Stimulated activated CD4-positive, alpha-beta T cell treated with anti-CD3 and anti-CD28 coated beads, Interleukin-2, amount 100 ng/mL, for 24 hours (primary cell): ENCODE measurements at regions not wholly inside any gene's neighbourhood (a gene's known extent, or its start where the extent isn't known, plus 50 kb on each side); places are given as distances from the start of the nearest gene placed in this dataset.
"Not testable (repeated sequence)": the region's sequence is repeated elsewhere in the genome, so short reads cannot be mapped to it uniquely, and the experiment has no call there.

Experiments used
- DNase-seq, 2 donors: peaks; one replicate each; pipeline ENCODE4 v3.0.0-alpha.2; 2020

- no peak for DNase-seq
Measured at GRCh38 chr18:59800897-59801296, 98.9 kb upstream of the PMAIP1 start.

- no peak for DNase-seq
Measured at GRCh38 chr18:59799383-59800015, 100.3 kb upstream of the PMAIP1 start.

DNA sequence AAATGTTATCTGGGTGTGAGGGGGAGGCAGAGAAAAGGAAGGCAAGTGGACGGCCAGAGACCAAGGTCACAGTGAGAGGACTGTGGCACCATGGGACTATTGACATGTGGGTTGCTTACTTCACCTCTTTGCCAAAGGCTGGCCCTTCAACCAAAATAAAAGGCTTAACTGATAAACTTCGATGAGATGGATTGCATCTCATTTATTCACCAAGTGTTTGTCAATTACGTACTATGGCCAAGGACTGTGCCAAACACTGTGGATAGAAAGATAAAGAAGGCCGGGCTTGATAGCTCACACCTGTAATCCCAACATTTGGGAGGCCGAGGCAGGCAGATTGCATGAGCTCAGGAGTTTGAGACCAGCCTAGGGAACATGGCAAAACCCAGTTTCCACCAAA lies 98.7 kb upstream of the CCBE1 start:
- no peak for DNase-seq

DNA sequence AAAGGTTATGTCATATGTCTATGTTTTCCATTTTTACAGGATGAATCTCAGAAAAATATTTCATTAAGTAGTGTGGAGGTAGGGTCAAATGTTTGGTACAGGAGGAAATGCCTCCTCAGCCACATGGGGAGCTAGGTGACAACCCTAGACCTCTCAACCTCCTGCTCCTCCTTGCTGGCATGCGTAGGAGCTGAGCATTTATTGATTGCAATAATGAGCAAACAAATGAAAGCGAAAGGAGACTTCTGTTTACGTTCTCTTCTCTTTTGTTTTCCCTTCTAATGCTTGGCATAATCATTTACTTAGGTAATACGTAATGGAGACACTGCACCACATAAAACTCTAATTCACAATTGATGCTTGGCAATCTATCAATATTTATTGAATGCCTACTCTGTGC lies 95.1 kb upstream of the CCBE1 start:
- DNase-seq = no peak

DNA sequence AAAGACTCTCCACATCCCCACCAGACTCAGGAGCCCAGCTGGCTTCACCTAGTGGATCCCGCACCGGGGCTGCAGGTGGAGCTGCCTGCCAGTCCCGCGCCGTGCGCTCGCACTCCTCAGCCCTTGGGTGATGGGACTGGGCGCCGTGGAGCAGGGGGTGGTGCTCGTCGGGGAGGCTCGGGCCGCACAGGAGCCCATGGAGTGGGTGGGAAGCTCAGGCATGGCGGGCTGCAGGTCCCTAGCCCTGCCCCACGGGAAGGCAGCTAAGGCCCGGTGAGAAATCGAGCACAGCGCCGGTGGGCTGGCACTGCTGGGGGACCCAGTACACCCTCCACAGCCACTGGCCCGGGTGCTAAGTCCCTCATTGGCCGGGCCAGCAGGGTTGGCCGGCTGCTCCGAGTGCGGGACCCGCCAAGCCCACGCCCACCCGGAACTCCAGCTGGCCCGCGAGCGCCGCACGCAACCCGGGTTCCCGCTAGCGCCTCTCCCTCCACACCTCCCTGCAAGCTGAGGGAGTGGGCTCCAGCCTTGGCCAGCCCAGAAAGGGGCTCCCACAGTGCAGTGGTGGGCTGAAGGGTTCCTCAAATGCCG lies 93.2 kb upstream of the CCBE1 start:
- DNase-seq = not testable (repeated sequence)

DNA sequence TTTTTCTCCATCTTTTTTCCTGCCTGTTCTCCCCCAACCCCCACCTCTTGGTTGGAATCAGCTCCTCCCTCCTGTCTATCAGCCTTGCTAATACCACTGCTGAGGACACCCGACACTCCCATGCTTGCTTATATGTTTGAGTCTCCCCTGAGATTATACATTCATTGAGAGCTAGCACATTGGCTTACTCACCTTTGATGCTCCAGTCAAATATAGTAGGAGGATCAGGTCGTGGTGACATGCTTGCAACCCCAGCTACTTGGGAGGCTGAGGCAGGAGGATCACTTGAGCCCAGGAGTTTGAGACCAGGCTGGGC lies 91.5 kb upstream of the CCBE1 start:
- DNase-seq = no peak

- no peak for DNase-seq
Measured at GRCh38 chr18:59787998-59788790, 91.0 kb upstream of the CCBE1 start.

GRCh38 chr18:59784694-59785093 lies 87.5 kb upstream of the CCBE1 start:
- no peak for DNase-seq

GRCh38 chr18:59783138-59783537 lies 85.9 kb upstream of the CCBE1 start:
- peak in 1 of 2 donors; percentile 9 for DNase-seq

DNA sequence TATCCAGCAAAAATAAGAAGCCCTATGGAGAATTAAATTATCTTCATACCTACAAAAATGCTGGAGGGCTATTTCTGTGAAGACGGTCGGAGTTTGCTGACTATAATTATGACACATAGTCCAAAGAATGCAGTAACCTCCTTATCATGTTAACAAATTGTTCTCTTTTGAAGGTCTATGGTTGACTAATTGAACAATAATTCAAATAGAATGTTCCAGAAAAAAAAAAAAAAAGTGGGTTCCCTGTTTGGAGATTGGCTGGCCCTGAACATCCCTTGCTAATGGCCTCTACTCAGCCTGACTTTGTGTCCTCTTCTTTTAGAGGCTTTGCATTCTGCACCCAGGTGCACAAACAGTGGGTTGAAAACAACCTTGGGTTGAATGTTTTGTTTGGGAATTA lies 82.8 kb upstream of the CCBE1 start:
- no peak for DNase-seq

DNA sequence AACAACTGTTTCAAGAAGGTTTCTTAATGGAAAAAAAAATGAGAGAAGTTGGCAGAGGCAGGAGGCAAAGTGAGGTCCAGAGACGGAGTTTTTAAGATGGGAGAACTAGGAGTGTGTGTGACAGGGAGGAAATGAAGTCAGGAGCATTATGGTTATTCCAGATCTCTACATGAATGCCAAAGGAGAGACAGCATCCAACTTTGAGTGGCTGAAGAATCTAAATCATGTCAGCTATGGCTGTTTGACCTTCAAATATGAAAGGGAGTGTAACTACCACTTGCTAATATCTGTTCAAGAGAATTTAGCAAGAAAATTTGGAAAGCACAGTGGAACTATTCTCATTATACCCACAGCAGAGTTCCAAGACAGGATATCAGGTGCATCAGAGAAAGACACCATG lies 81.2 kb upstream of the CCBE1 start:
- no peak for DNase-seq

GRCh38 chr18:59777636-59778035 lies 80.4 kb upstream of the CCBE1 start:
- DNase-seq = no peak

GRCh38 chr18:59769129-59769865 lies 72.1 kb upstream of the CCBE1 start:
- DNase-seq = no peak

GRCh38 chr18:59768409-59768808 lies 71.2 kb upstream of the CCBE1 start:
- DNase-seq = no peak

DNA sequence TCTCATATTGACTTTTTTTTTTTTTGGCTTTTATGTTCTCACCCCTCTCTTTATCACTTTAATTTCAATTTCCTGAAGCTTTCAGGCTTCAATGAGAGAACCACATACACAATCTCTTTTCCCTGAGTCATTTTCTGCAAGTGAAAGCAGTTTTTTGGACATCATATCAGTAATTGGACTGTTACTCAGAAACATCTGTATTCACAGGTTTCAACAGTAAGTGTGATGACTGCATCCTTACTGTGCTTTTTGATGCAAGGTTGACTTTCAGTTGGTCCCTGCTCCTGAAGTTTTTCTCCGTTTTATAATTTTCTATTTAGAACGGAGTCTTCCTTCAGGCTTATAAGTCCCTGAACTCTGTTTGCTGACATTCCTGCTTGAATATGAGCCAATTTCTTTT lies 70.5 kb upstream of the CCBE1 start:
- DNase-seq = no peak

GRCh38 chr18:59765343-59765742 lies 68.1 kb upstream of the CCBE1 start:
- DNase-seq = no peak

- DNase-seq = no peak
Measured at GRCh38 chr18:59764281-59764680, 67.1 kb upstream of the CCBE1 start.

GRCh38 chr18:59763541-59764136 lies 66.4 kb upstream of the CCBE1 start:
- DNase-seq = no peak

- DNase-seq = no peak
Measured at GRCh38 chr18:59760619-59761600, 63.7 kb upstream of the CCBE1 start.

- no peak for DNase-seq
Measured at GRCh38 chr18:59760212-59760611, 63.0 kb upstream of the CCBE1 start.

GRCh38 chr18:59758837-59759236 lies 61.6 kb upstream of the CCBE1 start:
- no peak for DNase-seq

DNA sequence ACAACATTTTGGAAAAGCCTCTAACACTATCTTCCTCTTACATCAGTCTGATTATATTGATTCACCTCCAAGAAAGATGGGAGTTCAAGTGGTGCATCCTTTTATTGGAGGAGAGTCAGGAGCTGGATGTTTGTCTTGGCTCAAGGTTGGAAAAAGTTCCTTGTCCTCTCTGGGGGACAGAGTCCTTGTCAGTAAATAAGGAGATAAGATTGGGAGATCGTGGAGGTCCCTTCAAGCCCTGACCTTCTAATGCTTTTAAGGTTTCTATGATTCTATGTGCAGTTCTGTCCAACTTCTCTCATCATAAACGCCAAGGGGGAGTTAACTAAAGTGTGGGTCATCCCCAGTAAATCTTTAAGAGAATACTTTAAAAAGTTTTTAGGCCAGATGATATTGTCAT lies 60.9 kb upstream of the CCBE1 start:
- no peak for DNase-seq
